ENCODE measurements at regions not wholly inside any gene's neighbourhood (a gene's known extent, or its start where the extent isn't known, plus 50 kb on each side); places are given as distances from the start of the nearest gene placed in this dataset.

DNA sequence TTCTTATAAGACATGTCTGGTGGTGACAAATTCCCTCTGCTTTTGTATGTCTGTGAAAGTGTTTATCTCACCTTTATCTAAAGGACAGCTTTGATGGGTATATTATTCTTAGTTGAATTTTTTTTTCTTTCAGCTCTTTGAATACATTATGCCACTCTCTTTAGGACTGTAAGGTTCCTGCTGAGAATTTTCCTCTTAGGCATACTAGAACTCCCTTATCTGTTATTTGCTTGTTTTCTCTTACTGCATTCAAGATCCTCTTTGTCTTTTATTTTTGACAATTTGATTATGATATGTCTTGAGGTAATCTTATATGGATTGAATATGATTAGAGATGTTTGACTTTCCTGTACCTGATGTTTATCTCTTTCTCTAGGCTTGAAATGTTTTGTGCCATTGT, 1328.4 kb downstream of the PCDH9 start:
- Mint-ChIP-seq H3K4me3 (no peak overlapping the region), H3K9me3 (peaks cover 6% of the 10 kb centered on the region), H3K36me3 (ENCODE audit: low read depth) (peaks cover 9% of the 10 kb centered on the region), H3K4me1 (ENCODE audit: low read depth) (no peaks in the 10 kb centered on the region), H3K27ac (no peak overlapping the region), H3K27me3 (ENCODE audit: insufficient read depth) (no peaks in the 10 kb centered on the region)
- DNase-seq = no peak
- TF ChIP-seq, protein P1, sequence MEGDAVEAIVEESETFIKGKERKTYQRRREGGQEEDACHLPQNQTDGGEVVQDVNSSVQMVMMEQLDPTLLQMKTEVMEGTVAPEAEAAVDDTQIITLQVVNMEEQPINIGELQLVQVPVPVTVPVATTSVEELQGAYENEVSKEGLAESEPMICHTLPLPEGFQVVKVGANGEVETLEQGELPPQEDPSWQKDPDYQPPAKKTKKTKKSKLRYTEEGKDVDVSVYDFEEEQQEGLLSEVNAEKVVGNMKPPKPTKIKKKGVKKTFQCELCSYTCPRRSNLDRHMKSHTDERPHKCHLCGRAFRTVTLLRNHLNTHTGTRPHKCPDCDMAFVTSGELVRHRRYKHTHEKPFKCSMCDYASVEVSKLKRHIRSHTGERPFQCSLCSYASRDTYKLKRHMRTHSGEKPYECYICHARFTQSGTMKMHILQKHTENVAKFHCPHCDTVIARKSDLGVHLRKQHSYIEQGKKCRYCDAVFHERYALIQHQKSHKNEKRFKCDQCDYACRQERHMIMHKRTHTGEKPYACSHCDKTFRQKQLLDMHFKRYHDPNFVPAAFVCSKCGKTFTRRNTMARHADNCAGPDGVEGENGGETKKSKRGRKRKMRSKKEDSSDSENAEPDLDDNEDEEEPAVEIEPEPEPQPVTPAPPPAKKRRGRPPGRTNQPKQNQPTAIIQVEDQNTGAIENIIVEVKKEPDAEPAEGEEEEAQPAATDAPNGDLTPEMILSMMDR (IDR thresholded peaks at IDR 0.05) = no peak

DNA sequence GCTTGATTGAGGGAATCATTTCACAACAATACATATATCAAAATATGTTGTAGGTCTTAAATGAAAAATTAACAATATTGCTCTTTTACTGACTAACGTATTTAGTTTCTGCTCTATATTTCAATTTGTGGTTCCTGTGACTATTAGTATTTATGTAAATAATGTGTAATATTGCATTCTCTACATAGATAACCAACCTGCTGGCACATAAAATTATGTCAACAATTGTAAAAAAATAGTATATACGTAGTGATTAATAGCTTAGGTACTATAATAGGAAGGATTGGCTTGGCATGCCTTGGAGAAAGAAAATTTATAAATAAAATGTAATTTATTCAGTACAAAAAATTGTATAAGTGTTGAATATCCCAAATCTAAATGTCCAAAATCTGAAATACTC, 1336.1 kb downstream of the PCDH9 start:
- H3K4me3 Mint-ChIP-seq = no peak overlapping the region
- TF ChIP-seq, protein P1 (IDR thresholded peaks at IDR 0.05) = no peak
- H3K4me1 Mint-ChIP-seq (ENCODE audit: low read depth) = peaks cover 20% of the 10 kb centered on the region
- no peaks in the 10 kb centered on the region for H3K9me3 Mint-ChIP-seq
- H3K27me3 Mint-ChIP-seq (ENCODE audit: insufficient read depth) = no peaks in the 10 kb centered on the region
- DNase-seq = no peak
- no peaks in the 10 kb centered on the region for H3K36me3 Mint-ChIP-seq (ENCODE audit: low read depth)
- H3K27ac Mint-ChIP-seq = no peak overlapping the region

DNA sequence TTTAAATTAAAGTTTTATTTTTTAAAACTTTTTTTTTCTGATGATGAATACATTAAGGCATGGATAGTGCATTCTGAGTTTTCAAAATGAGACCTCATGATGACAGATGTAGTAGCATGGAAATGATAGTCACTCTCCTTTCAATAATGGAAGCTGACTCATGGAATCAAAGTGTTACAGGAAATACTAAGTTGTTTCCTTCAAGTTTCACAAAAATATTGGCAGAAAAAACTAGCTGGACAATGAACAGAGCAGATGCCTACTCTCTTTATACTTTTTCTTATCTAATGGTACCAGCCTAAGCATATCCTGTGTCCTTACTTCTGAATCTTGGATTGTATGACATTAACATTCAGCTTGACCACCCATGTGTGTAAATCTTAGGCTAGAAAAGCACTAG, 1337.3 kb downstream of the PCDH9 start:
- no peak overlapping the region for H3K4me3 Mint-ChIP-seq
- no peaks in the 10 kb centered on the region for H3K9me3 Mint-ChIP-seq
- no peak for DNase-seq
- no peaks in the 10 kb centered on the region for H3K36me3 Mint-ChIP-seq (ENCODE audit: low read depth)
- H3K27me3 Mint-ChIP-seq (ENCODE audit: insufficient read depth) = no peaks in the 10 kb centered on the region
- H3K4me1 Mint-ChIP-seq (ENCODE audit: low read depth) = peaks cover 23% of the 10 kb centered on the region
- no peak overlapping the region for H3K27ac Mint-ChIP-seq
- TF ChIP-seq, protein P1 (IDR thresholded peaks at IDR 0.05) = no peak

DNA sequence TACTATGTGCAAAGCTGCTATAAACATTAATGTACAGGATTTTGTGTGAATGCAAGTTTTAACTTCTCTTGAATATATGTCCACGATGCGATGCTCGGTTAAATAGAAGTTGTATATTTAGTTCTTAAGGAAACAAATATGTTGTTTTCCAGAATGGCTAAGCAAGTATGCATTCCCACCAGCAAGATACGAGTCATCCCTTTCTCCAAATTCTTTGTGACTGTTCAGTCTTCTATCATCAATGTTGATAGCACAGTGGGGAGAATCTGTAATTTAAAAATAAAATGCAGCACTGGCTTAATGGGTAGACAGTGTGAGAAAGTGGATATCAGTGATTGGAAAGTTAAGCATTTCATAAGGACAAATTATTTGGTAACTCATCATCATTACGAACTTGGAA, 1340.8 kb downstream of the PCDH9 start:
- H3K9me3 Mint-ChIP-seq = no peaks in the 10 kb centered on the region
- TF ChIP-seq, protein P1 (IDR thresholded peaks at IDR 0.05) = no peak
- H3K27ac Mint-ChIP-seq = no peak overlapping the region

DNA sequence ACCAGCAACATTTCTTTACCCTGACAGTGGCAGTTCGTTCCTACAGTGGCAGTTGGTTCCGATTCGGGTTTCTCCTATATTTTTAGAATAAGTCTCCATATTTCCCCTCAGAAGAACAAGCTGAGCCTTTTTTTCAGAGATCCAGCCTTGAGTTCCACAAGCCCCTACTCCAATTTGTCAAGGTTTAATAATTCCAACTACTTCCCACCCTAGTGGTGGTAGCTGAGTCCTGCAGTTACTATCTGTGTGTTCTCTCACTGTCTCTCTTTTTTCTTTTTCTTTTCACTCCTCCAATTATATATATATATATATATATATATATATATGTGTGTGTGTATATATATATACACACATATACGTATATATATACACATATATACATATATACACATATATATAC, 1347.3 kb downstream of the PCDH9 start:
- Mint-ChIP-seq H3K27ac (no peak overlapping the region), H3K36me3 (ENCODE audit: low read depth) (0 out of 2 replicates have a peak, but pooled peaks cover 8% of the 10 kb centered on the region), H3K9me3 (peaks cover 6% of the 10 kb centered on the region; the same call in 1 of the 2 replicates), H3K4me1 (ENCODE audit: low read depth) (no peaks in the 10 kb centered on the region), H3K4me3 (no peak overlapping the region), H3K27me3 (ENCODE audit: insufficient read depth) (no peaks in the 10 kb centered on the region; the same call in 1 of the 2 replicates)
- DNase-seq = no peak
- TF ChIP-seq, protein P1 (IDR thresholded peaks at IDR 0.05) = peak; percentile 54

More for the DNA sequence above, 1340.8 kb downstream of the PCDH9 start:
- no peak for DNase-seq
- Mint-ChIP-seq H3K4me1 (ENCODE audit: low read depth) (peaks cover 23% of the 10 kb centered on the region), H3K4me3 (no peak overlapping the region), H3K27me3 (ENCODE audit: insufficient read depth) (no peaks in the 10 kb centered on the region), H3K36me3 (ENCODE audit: low read depth) (no peaks in the 10 kb centered on the region)
